Upper lobe of right lung (tissue), 1 donor: ENCODE measurements at regions not wholly inside any gene's neighbourhood (a gene's known extent, or its start where the extent isn't known, plus 50 kb on each side); places are given as distances from the start of the nearest gene placed in this dataset.

Source experiments
- ATAC-seq: fragments of 200-7000 bp; cut with Tn5 transposase; one replicate; pipeline ENCODE4 v1.9.1; 2020; ENCODE audit warnings: mild to moderate bottlenecking, moderate library complexity
- DNase-seq: peaks from one replicate; pipeline ENCODE4 v3.0.0-alpha.2; 2020
- H3K27ac ChIP-seq: fragments of 200-600 bp; one replicate; pipeline ENCODE4 v1.8.0; 2022
- H3K27me3 ChIP-seq: fragments of 200-600 bp; one replicate; pipeline ENCODE4 v1.8.0; 2022; ENCODE audit warnings: mild to moderate bottlenecking
- H3K36me3 ChIP-seq: fragments of 200-600 bp; one replicate; pipeline ENCODE4 v1.8.0; 2022
- H3K4me1 ChIP-seq: fragments of 200-600 bp; one replicate; pipeline ENCODE4 v1.8.0; 2022
- H3K4me3 ChIP-seq: fragments of 200-600 bp; one replicate; pipeline ENCODE4 v1.8.0; 2022; ENCODE audit warnings: mild to moderate bottlenecking
- H3K9me3 ChIP-seq: fragments of 200-600 bp; one replicate; pipeline ENCODE4 v1.8.0; 2022
- CTCF ChIP-seq: fragments of 200-600 bp; IDR thresholded peaks from one replicate; pipeline ENCODE4 v1.8.0; 2022; ENCODE audit warnings: antibody characterized with exemption
- intact Hi-C: fragments of 100-400 bp; cut with DNase I; formaldehyde crosslinking; loops from one replicate; pipeline ENCODE4 v1.11.0; 2022
- donor health status: DM: no; HTN: yes; CAD: no; lungs with severe emphysema.

- DNase-seq = no peak
- no peaks in the 10 kb centered on the region for H3K36me3 ChIP-seq
- no peak overlapping the region for H3K4me3 ChIP-seq
- no peaks in the 10 kb centered on the region for H3K9me3 ChIP-seq
- ATAC-seq = no peak
- no peak overlapping the region for H3K27ac ChIP-seq
- intact Hi-C loops = no loop called here
- no peaks in the 10 kb centered on the region for H3K27me3 ChIP-seq
- TF ChIP-seq CTCF = no peak
- H3K4me1 ChIP-seq = no peaks in the 10 kb centered on the region
These were observed 627.7 kb downstream of the LIG4 start for GRCh38 chr13:107587681-107588080.

- no peak for TF ChIP-seq CTCF
- no peak overlapping the region for H3K4me3 ChIP-seq
- no peak overlapping the region for H3K27ac ChIP-seq
- DNase-seq (no peak), ATAC-seq (no peak)
- H3K27me3 ChIP-seq = no peaks in the 10 kb centered on the region
- H3K36me3 ChIP-seq = no peaks in the 10 kb centered on the region
- intact Hi-C loops = no loop called here
- no peaks in the 10 kb centered on the region for H3K9me3 ChIP-seq
- H3K4me1 ChIP-seq = no peaks in the 10 kb centered on the region
These were observed 629.1 kb downstream of the LIG4 start for GRCh38 chr13:107586216-107586615.

GRCh38 chr13:107585469-107586180 is 629.7 kb downstream of the LIG4 start:
- intact Hi-C loops = no loop called here
- DNase-seq = no peak

GRCh38 chr13:107582171-107582570 is 633.2 kb downstream of the LIG4 start:
- ATAC-seq = no peak
- no peak overlapping the region for H3K4me3 ChIP-seq
- no peak for TF ChIP-seq CTCF
- DNase-seq = no peak
- intact Hi-C loops = no loop called here
- H3K9me3 ChIP-seq = no peaks in the 10 kb centered on the region
- H3K27me3 ChIP-seq = no peaks in the 10 kb centered on the region
- no peaks in the 10 kb centered on the region for H3K4me1 ChIP-seq
- no peaks in the 10 kb centered on the region for H3K36me3 ChIP-seq
- no peak overlapping the region for H3K27ac ChIP-seq

More at GRCh38 chr13:107585469-107586180, 629.7 kb downstream of the LIG4 start:
- no peak for TF ChIP-seq CTCF
- Histone ChIP-seq H3K27me3 (no peaks in the 10 kb centered on the region), H3K36me3 (no peaks in the 10 kb centered on the region), H3K27ac (no peak overlapping the region), H3K9me3 (no peaks in the 10 kb centered on the region), H3K4me1 (no peaks in the 10 kb centered on the region), H3K4me3 (no peak overlapping the region)
- no peak for ATAC-seq

GRCh38 chr13:107580741-107581412 is 634.5 kb downstream of the LIG4 start:
- H3K36me3 ChIP-seq = no peaks in the 10 kb centered on the region
- no peaks in the 10 kb centered on the region for H3K4me1 ChIP-seq
- no peaks in the 10 kb centered on the region for H3K9me3 ChIP-seq
- no peak for TF ChIP-seq CTCF
- ATAC-seq (no peak), DNase-seq (no peak)
- no peaks in the 10 kb centered on the region for H3K27me3 ChIP-seq
- H3K4me3 ChIP-seq = no peak overlapping the region
- intact Hi-C loops = no loop called here
- H3K27ac ChIP-seq = no peak overlapping the region
